Keratinocyte (primary cell): ENCODE measurements at regions not wholly inside any gene's neighbourhood (a gene's known extent, or its start where the extent isn't known, plus 50 kb on each side); places are given as distances from the start of the nearest gene placed in this dataset.

ENCODE experiments used
- DNase-seq: peaks from one replicate; pipeline ENCODE4 v3.0.0-alpha.2; 2011; ENCODE audit warnings: low read depth, missing footprints, low spot score
- FAIRE-seq: peaks from 2 replicates; lab custom pipeline; 2011; peaks lifted over from hg19 to GRCh38; lab: Jason Lieb, UNC
- H2AFZ ChIP-seq: 2 replicates; pipeline ENCODE4 v1.6.0; 2012; ENCODE audit warnings: low read length, control low read depth, inconsistent platforms; ENCODE audit not compliant: control insufficient read depth
- H3K27ac ChIP-seq: 2 replicates; pipeline ENCODE4 v1.5.1; 2011; ENCODE audit warnings: low read length; ENCODE audit not compliant: control insufficient read depth, insufficient read depth
- H3K27me3 ChIP-seq: 3 replicates; pipeline ENCODE4 v1.6.0; 2011; ENCODE audit warnings: low read length; ENCODE audit not compliant: control insufficient read depth, insufficient read depth; ENCODE audit errors: extremely low read depth
- H3K36me3 ChIP-seq, 2 experiments: 2 replicates in 1 of 2; 3 replicates in 1 of 2; pipeline ENCODE4 v1.5.1; 2011; ENCODE audit warnings: low read length in 2 of 2, mild to moderate bottlenecking in 1 of 2; ENCODE audit not compliant: control insufficient read depth in 2 of 2, insufficient read depth in 2 of 2; ENCODE audit errors: extremely low read depth in 1 of 2
- H3K4me1 ChIP-seq: 3 replicates; pipeline ENCODE4 v1.5.1; 2011; ENCODE audit warnings: low read length; ENCODE audit not compliant: control insufficient read depth, insufficient read depth; ENCODE audit errors: extremely low read depth
- H3K4me2 ChIP-seq: 3 replicates; pipeline ENCODE4 v1.6.0; 2011; ENCODE audit warnings: low read depth, low read length; ENCODE audit not compliant: control insufficient read depth, insufficient read depth; ENCODE audit errors: extremely low read depth
- H3K4me3 ChIP-seq, 3 experiments: fragments of 200-600 bp in 1 of 3; sonication (generic) in 1 of 3; 2 replicates in 2 of 3; 3 replicates in 1 of 3; pipeline ENCODE4 v1.5.1; 2011 to 2016; ENCODE audit warnings: low read length in 3 of 3, mild to moderate bottlenecking in 3 of 3, control low read depth in 2 of 3, inconsistent platforms in 1 of 3, low read depth in 1 of 3, mixed read lengths in 1 of 3, mixed run types in 1 of 3, moderate library complexity in 1 of 3; ENCODE audit not compliant: control insufficient read depth in 2 of 3, insufficient read depth in 2 of 3; ENCODE audit errors: extremely low read depth in 1 of 3
- H3K79me2 ChIP-seq: 2 replicates; pipeline ENCODE4 v1.6.0; 2012; ENCODE audit warnings: low read length; ENCODE audit not compliant: control insufficient read depth, insufficient read depth
- H3K9ac ChIP-seq: 3 replicates; pipeline ENCODE4 v1.6.0; 2011; ENCODE audit warnings: low read length; ENCODE audit not compliant: control insufficient read depth, insufficient read depth; ENCODE audit errors: extremely low read depth
- H3K9me1 ChIP-seq: 3 replicates; pipeline ENCODE4 v1.6.0; 2011; ENCODE audit warnings: low read length; ENCODE audit not compliant: control insufficient read depth, insufficient read depth; ENCODE audit errors: extremely low read depth
- H3K9me3 ChIP-seq: 2 replicates; pipeline ENCODE4 v1.5.1; 2012; ENCODE audit warnings: low read depth, low read length; ENCODE audit not compliant: control insufficient read depth
- H4K20me1 ChIP-seq: 3 replicates; pipeline ENCODE4 v1.6.0; 2011; ENCODE audit warnings: low read length; ENCODE audit not compliant: control insufficient read depth, insufficient read depth; ENCODE audit errors: extremely low read depth
- CTCF ChIP-seq, 3 experiments: IDR thresholded peaks in 1 of 3; conservative IDR thresholded peaks in 1 of 3; optimal IDR thresholded peaks in 1 of 3; 2 replicates in 2 of 3; 3 replicates in 1 of 3; pipeline versions ENCODE3 to v1.5.1; 2011; ENCODE audit warnings: low read length in 3 of 3, mild to moderate bottlenecking in 3 of 3, moderate library complexity in 2 of 3, control low read depth in 1 of 3, inconsistent platforms in 1 of 3; ENCODE audit not compliant: insufficient read depth in 2 of 3; ENCODE audit errors: extremely low read depth in 1 of 3
- EZH2 ChIP-seq: IDR thresholded peaks from one replicate; pipeline ENCODE4 v1.6.1; 2012; ENCODE audit warnings: inconsistent platforms, mild to moderate bottlenecking, low read length, moderate library complexity
- dilution Hi-C: fragments of 300-500 bp; cut with MboI; formaldehyde crosslinking; loops from one replicate; pipeline ENCODE4 v1.7.0; 2020; ENCODE audit warnings: low sequenced_read_pairs; ENCODE audit not compliant: extremely low pct_ligation_motif_present

DNA sequence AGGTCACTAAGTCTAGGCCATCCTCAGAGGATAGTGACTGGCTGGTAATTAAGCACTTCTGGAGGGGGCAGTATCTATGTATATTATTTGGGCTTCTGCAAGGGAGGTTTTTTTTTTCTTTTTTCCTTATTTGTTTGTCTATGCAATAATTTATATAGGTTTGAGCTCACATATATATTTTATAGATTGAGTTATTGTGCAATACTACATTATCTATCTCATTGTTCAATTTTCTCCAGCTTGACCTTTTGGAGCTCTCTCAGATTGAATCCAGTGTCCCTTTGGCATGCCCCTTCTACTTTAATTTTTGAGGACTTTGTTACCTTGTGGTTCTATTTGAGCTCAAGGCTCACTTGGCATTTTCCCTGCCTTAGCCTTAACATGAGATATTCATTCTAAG is 852.1 kb downstream of the KCNT2 start:
- H3K27ac ChIP-seq = no peak overlapping the region
- no peaks in the 10 kb centered on the region for H3K36me3 ChIP-seq
- H4K20me1 ChIP-seq = no peaks in the 10 kb centered on the region
- dilution Hi-C loops = no loop called here
- H3K9me3 ChIP-seq = no peaks in the 10 kb centered on the region
- H3K9ac ChIP-seq = no peak overlapping the region
- H3K9me1 ChIP-seq = no peaks in the 10 kb centered on the region
- no peaks in the 10 kb centered on the region for H3K4me1 ChIP-seq
- no peak overlapping the region for H3K4me2 ChIP-seq
- DNase-seq = no peak
- H3K4me3 ChIP-seq = no peak overlapping the region
- H2AFZ ChIP-seq = no peak overlapping the region
- no peaks in the 10 kb centered on the region for H3K27me3 ChIP-seq
- TF ChIP-seq EZH2 (no peak), CTCF (optimal IDR thresholded peaks at IDR 0.05 in 1 of 3, IDR thresholded peaks at IDR 0.05 in 1 of 3, conservative IDR thresholded peaks at IDR 0.05 in 1 of 3; ENCODE audit: extremely low read depth in 1 of 3, insufficient read depth in 2 of 3, low read length in 3 of 3) (no peak)
- H3K79me2 ChIP-seq = no peaks in the 10 kb centered on the region
- FAIRE-seq = no peak

DNA sequence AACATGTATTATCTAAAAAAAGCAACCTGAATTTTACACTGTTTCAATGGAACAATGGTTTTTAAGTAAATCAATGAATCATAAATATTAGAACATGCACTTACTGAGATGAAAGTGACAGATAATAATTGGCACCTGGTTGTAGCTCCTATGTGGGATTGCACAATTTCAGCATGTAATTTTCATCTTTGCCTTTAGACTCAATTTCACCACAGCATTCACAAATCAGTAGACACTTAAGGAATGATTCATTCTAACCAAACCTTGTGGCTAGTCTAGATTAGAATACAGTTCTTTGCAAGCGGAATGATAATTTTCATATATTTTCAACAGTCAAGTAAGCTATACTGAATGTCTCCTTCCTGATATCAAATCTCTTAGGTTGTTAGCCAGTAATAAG is 853.4 kb downstream of the KCNT2 start:
- no peaks in the 10 kb centered on the region for H3K79me2 ChIP-seq
- no peak overlapping the region for H3K9ac ChIP-seq
- DNase-seq = peak; percentile 9
- H3K9me1 ChIP-seq = no peaks in the 10 kb centered on the region
- H3K4me1 ChIP-seq = no peaks in the 10 kb centered on the region
- FAIRE-seq = peak; percentile 36
- no peaks in the 10 kb centered on the region for H3K9me3 ChIP-seq
- dilution Hi-C loops = no loop called here
- H3K4me3 ChIP-seq = no peak overlapping the region
- no peaks in the 10 kb centered on the region for H4K20me1 ChIP-seq
- no peak overlapping the region for H2AFZ ChIP-seq
- no peaks in the 10 kb centered on the region for H3K36me3 ChIP-seq
- no peak overlapping the region for H3K27ac ChIP-seq
- no peaks in the 10 kb centered on the region for H3K27me3 ChIP-seq
- no peak for TF ChIP-seq EZH2
- TF ChIP-seq CTCF (optimal IDR thresholded peaks at IDR 0.05 in 1 of 3, IDR thresholded peaks at IDR 0.05 in 1 of 3, conservative IDR thresholded peaks at IDR 0.05 in 1 of 3; ENCODE audit: extremely low read depth in 1 of 3, insufficient read depth in 2 of 3, low read length in 3 of 3) = no peak
- H3K4me2 ChIP-seq = no peak overlapping the region
